ENCODE measurements at regions not wholly inside any gene's neighbourhood (a gene's known extent, or its start where the extent isn't known, plus 50 kb on each side); places are given as distances from the start of the nearest gene placed in this dataset.

GRCh38 chr1:189605226-189605625, 872.4 kb downstream of the BRINP3 start:
- Mint-ChIP-seq H3K4me1 (ENCODE audit: low read depth) (peaks cover 10% of the 10 kb centered on the region), H3K36me3 (ENCODE audit: insufficient read depth) (no peaks in the 10 kb centered on the region), H3K9me3 (ENCODE audit: low read depth) (no peaks in the 10 kb centered on the region), H3K4me3 (ENCODE audit: low read depth) (no peak overlapping the region), H3K27me3 (no peaks in the 10 kb centered on the region), H3K27ac (no peak overlapping the region)
- no peak for DNase-seq (ENCODE audit: low spot score, unreplicated experiment)
- TF ChIP-seq CTCF (IDR thresholded peaks at IDR 0.05; ENCODE audit: unreplicated experiment), result no peak

GRCh38 chr1:189606047-189606446, 871.6 kb downstream of the BRINP3 start:
- TF ChIP-seq CTCF (IDR thresholded peaks at IDR 0.05; ENCODE audit: unreplicated experiment), result no peak
- Mint-ChIP-seq H3K27ac (no peak overlapping the region), H3K9me3 (ENCODE audit: low read depth) (no peaks in the 10 kb centered on the region), H3K4me3 (ENCODE audit: low read depth) (no peak overlapping the region), H3K27me3 (no peaks in the 10 kb centered on the region), H3K4me1 (ENCODE audit: low read depth) (peaks cover 10% of the 10 kb centered on the region), H3K36me3 (ENCODE audit: insufficient read depth) (no peaks in the 10 kb centered on the region)
- no peak for DNase-seq (ENCODE audit: low spot score, unreplicated experiment)

- Mint-ChIP-seq H3K27me3 (no peaks in the 10 kb centered on the region), H3K27ac (no peak overlapping the region), H3K9me3 (ENCODE audit: low read depth) (no peaks in the 10 kb centered on the region), H3K4me1 (ENCODE audit: low read depth) (peaks cover 10% of the 10 kb centered on the region), H3K4me3 (ENCODE audit: low read depth) (no peak overlapping the region), H3K36me3 (ENCODE audit: insufficient read depth) (no peaks in the 10 kb centered on the region)
- no peak for TF ChIP-seq CTCF (IDR thresholded peaks at IDR 0.05; ENCODE audit: unreplicated experiment)
- DNase-seq (ENCODE audit: low spot score, unreplicated experiment), result no peak
Measured at GRCh38 chr1:189606795-189607476, 870.7 kb downstream of the BRINP3 start.

- Mint-ChIP-seq H3K27ac (no peak overlapping the region), H3K4me1 (ENCODE audit: low read depth) (peaks cover 10% of the 10 kb centered on the region), H3K27me3 (no peaks in the 10 kb centered on the region), H3K9me3 (ENCODE audit: low read depth) (no peaks in the 10 kb centered on the region), H3K36me3 (ENCODE audit: insufficient read depth) (no peaks in the 10 kb centered on the region), H3K4me3 (ENCODE audit: low read depth) (no peak overlapping the region)
- TF ChIP-seq CTCF (IDR thresholded peaks at IDR 0.05; ENCODE audit: unreplicated experiment), result no peak
- no peak for DNase-seq (ENCODE audit: low spot score, unreplicated experiment)
Measured at GRCh38 chr1:189607477-189608096, 870.1 kb downstream of the BRINP3 start.

- TF ChIP-seq CTCF (IDR thresholded peaks at IDR 0.05; ENCODE audit: unreplicated experiment), result no peak
- H3K4me1 Mint-ChIP-seq (ENCODE audit: low read depth), result peaks cover 10% of the 10 kb centered on the region
- no peaks in the 10 kb centered on the region for H3K9me3 Mint-ChIP-seq (ENCODE audit: low read depth)
- no peaks in the 10 kb centered on the region for H3K27me3 Mint-ChIP-seq
- H3K4me3 Mint-ChIP-seq (ENCODE audit: low read depth), result no peak overlapping the region
- no peak overlapping the region for H3K27ac Mint-ChIP-seq
- no peaks in the 10 kb centered on the region for H3K36me3 Mint-ChIP-seq (ENCODE audit: insufficient read depth)
- no peak for DNase-seq (ENCODE audit: low spot score, unreplicated experiment)
Measured at GRCh38 chr1:189609167-189609566, 868.5 kb downstream of the BRINP3 start.

All from progenitor cell of endocrine pancreas (in vitro differentiated cells).